ENCODE measurements at regions not wholly inside any gene's neighbourhood (a gene's known extent, or its start where the extent isn't known, plus 50 kb on each side); places are given as distances from the start of the nearest gene placed in this dataset.

DNA sequence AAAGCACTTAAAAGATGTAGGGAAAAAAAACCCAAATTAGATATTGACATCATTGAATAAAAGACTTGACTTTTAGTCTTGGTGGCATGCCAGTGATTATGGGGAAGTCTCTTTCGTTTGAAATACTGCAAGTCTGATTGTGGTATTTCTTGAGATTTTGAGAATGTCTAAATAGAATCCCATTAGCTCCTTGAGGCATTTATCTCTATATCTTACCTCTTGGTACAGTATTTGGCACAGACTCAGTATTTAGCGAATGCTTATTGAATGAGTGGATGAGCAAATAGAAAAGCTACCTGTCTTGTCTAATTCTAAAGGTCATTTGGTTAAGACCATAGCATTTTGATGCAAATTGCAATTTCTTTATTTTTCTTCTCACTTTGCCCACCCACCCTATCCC is 156.5 kb downstream of the TFAP2B start:
- H3K4me3 ChIP-seq (replicated peaks in 1 of 3; ENCODE audit: insufficient read depth in 1 of 3, low read depth in 2 of 3, low read length in 3 of 3): no peak overlapping the region
- no peaks in the 10 kb centered on the region for H3K4me1 ChIP-seq (ENCODE audit: insufficient read depth, low read length)
- ChIA-PET CTCF (ENCODE audit: low intra/inter-chr PET ratio, low total read pairs) (no interaction called here), POLR2A (no interaction called here)
- no TSS peak for BruUV-seq (replicated peaks)
- no peaks in the 10 kb centered on the region for H3K36me3 ChIP-seq (replicated peaks in 1 of 2; ENCODE audit: control insufficient read depth in 1 of 2, insufficient read depth in 2 of 2, low read length in 2 of 2)
- FAIRE-seq (no peak), DNase-seq (ENCODE audit: low spot score) (no peak), ATAC-seq (no peak)
- no peak overlapping the region for H3K9ac ChIP-seq (ENCODE audit: insufficient read depth, low read depth, low read length)
- no peak for TF ChIP-seq ZNF607 (CRISPR knock-in tag; IDR thresholded peaks at IDR 0.05; ENCODE audit: borderline replicate concordance)
- TF ChIP-seq, protein P1, sequence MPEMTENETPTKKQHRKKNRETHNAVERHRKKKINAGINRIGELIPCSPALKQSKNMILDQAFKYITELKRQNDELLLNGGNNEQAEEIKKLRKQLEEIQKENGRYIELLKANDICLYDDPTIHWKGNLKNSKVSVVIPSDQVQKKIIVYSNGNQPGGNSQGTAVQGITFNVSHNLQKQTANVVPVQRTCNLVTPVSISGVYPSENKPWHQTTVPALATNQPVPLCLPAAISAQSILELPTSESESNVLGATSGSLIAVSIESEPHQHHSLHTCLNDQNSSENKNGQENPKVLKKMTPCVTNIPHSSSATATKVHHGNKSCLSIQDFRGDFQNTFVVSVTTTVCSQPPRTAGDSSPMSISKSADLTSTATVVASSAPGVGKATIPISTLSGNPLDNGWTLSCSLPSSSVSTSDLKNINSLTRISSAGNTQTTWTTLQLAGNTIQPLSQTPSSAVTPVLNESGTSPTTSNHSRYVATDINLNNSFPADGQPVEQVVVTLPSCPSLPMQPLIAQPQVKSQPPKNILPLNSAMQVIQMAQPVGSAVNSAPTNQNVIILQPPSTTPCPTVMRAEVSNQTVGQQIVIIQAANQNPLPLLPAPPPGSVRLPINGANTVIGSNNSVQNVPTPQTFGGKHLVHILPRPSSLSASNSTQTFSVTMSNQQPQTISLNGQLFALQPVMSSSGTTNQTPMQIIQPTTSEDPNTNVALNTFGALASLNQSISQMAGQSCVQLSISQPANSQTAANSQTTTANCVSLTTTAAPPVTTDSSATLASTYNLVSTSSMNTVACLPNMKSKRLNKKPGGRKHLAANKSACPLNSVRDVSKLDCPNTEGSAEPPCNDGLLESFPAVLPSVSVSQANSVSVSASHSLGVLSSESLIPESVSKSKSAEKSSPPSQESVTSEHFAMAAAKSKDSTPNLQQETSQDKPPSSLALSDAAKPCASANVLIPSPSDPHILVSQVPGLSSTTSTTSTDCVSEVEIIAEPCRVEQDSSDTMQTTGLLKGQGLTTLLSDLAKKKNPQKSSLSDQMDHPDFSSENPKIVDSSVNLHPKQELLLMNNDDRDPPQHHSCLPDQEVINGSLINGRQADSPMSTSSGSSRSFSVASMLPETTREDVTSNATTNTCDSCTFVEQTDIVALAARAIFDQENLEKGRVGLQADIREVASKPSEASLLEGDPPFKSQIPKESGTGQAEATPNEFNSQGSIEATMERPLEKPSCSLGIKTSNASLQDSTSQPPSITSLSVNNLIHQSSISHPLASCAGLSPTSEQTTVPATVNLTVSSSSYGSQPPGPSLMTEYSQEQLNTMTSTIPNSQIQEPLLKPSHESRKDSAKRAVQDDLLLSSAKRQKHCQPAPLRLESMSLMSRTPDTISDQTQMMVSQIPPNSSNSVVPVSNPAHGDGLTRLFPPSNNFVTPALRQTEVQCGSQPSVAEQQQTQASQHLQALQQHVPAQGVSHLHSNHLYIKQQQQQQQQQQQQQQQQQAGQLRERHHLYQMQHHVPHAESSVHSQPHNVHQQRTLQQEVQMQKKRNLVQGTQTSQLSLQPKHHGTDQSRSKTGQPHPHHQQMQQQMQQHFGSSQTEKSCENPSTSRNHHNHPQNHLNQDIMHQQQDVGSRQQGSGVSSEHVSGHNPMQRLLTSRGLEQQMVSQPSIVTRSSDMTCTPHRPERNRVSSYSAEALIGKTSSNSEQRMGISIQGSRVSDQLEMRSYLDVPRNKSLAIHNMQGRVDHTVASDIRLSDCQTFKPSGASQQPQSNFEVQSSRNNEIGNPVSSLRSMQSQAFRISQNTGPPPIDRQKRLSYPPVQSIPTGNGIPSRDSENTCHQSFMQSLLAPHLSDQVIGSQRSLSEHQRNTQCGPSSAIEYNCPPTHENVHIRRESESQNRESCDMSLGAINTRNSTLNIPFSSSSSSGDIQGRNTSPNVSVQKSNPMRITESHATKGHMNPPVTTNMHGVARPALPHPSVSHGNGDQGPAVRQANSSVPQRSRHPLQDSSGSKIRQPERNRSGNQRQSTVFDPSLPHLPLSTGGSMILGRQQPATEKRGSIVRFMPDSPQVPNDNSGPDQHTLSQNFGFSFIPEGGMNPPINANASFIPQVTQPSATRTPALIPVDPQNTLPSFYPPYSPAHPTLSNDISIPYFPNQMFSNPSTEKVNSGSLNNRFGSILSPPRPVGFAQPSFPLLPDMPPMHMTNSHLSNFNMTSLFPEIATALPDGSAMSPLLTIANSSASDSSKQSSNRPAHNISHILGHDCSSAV (CRISPR knock-in tag; IDR thresholded peaks at IDR 0.05; ENCODE audit: borderline replicate concordance): no peak
- no peak for TF ChIP-seq NR2F2 (IDR thresholded peaks at IDR 0.05; ENCODE audit: borderline replicate concordance, low read depth)
- TF ChIP-seq, protein P2, sequence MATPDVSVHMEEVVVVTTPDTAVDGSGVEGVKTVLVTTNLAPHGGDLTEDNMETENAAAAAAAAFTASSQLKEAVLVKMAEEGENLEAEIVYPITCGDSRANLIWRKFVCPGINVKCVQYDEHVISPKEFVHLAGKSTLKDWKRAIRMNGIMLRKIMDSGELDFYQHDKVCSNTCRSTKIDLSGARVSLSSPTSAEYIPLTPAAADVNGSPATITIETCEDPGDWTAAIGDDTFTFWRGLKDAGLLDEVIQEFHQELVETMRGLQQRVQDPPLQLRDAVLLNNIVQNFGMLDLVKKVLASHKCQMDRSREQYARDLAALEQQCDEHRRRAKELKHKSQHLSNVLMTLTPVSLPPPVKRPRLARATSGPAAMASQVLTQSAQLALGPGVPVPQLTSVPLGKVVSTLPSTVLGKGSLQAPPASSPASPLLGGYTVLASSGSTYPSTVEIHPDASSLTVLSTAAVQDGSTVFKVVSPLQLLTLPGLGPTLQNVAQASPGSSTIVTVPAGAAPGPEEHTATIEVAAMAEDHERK (CRISPR knock-in tag; IDR thresholded peaks at IDR 0.05; ENCODE audit: low read depth): no peak
- no peak for TF ChIP-seq SPEN (CRISPR knock-in tag; IDR thresholded peaks at IDR 0.05; ENCODE audit: low read depth)
- H4K20me1 ChIP-seq (ENCODE audit: insufficient read depth, low read length): no peaks in the 10 kb centered on the region
- H3K27ac ChIP-seq (ENCODE audit: extremely low read length, insufficient read depth, low read length): no peak overlapping the region
- H3K27me3 ChIP-seq (ENCODE audit: control insufficient read depth in 1 of 2, insufficient read depth in 2 of 2, low read length in 2 of 2): no peaks in the 10 kb centered on the region
- in situ Hi-C loops (cut with HindIII; ENCODE audit: extremely low pct_ligation_motif_present, low pct_unique_long_range_greater_than_20kb) (no loop called here), intact Hi-C loops (cut with micrococcal nuclease; ENCODE audit: unreplicated experiment) (no loop called here)
- 0% methylated on average over 2 of the region's 2 CpGs for WGBS (ENCODE audit: low lambda C conversion rate)
- H3K4me2 ChIP-seq (ENCODE audit: low read depth, low read length): no peak overlapping the region
- H3K79me2 ChIP-seq (ENCODE audit: insufficient read depth, low read length): no peaks in the 10 kb centered on the region
- H3K9me3 ChIP-seq (ENCODE audit: low read length): no peaks in the 10 kb centered on the region
- H2AFZ ChIP-seq (ENCODE audit: low read length): no peak overlapping the region
